ENCODE measurements at regions not wholly inside any gene's neighbourhood (a gene's known extent, or its start where the extent isn't known, plus 50 kb on each side); places are given as distances from the start of the nearest gene placed in this dataset.

GRCh38 chr7:46411236-46411635 is 490.2 kb upstream of the IGFBP3 start:
- DNase-seq (no peak), ATAC-seq (no peak)
- Histone ChIP-seq H3K27ac (no peak overlapping the region), H3K27me3 (no peaks in the 10 kb centered on the region), H3K4me3 (no peak overlapping the region), H3K4me1 (no peaks in the 10 kb centered on the region), H3K9me3 (no peaks in the 10 kb centered on the region), H3K36me3 (no peaks in the 10 kb centered on the region)
- intact Hi-C loops (cut with DNase I), result no loop called here
- TF ChIP-seq CTCF (IDR thresholded peaks at IDR 0.05), result no peak

- ATAC-seq (no peak), DNase-seq (no peak)
- intact Hi-C loops (cut with DNase I), result no loop called here
- peaks cover 0 to 3% of the 10 kb centered on the region in 2 donors for H3K9me3 ChIP-seq
- H3K36me3 ChIP-seq, result no peaks in the 10 kb centered on the region
- no peaks in the 10 kb centered on the region for H3K27me3 ChIP-seq
- H3K27ac ChIP-seq, result no peak overlapping the region
- no peaks in the 10 kb centered on the region for H3K4me1 ChIP-seq
- no peak overlapping the region for H3K4me3 ChIP-seq
- TF ChIP-seq CTCF (IDR thresholded peaks at IDR 0.05), result no peak
Measured at GRCh38 chr7:46407125-46407524, 486.1 kb upstream of the IGFBP3 start.

- DNase-seq (no peak), ATAC-seq (no peak)
- no peak overlapping the region for H3K27ac ChIP-seq
- H3K4me1 ChIP-seq, result no peaks in the 10 kb centered on the region
- peaks cover 0 to 22% of the 10 kb centered on the region in 2 donors for H3K9me3 ChIP-seq
- TF ChIP-seq CTCF (IDR thresholded peaks at IDR 0.05), result no peak
- no peak overlapping the region for H3K4me3 ChIP-seq
- no peaks in the 10 kb centered on the region for H3K36me3 ChIP-seq
- no peaks in the 10 kb centered on the region for H3K27me3 ChIP-seq
- intact Hi-C loops (cut with DNase I), result no loop called here
Measured at GRCh38 chr7:46397591-46397990, 476.5 kb upstream of the IGFBP3 start.

- no peaks in the 10 kb centered on the region for H3K4me1 ChIP-seq
- H3K27ac ChIP-seq, result no peak overlapping the region
- no peak for DNase-seq
- H3K4me3 ChIP-seq, result no peak overlapping the region
- intact Hi-C loops (cut with DNase I), result no loop called here
- peaks cover 0 to 13% of the 10 kb centered on the region in 2 donors for H3K9me3 ChIP-seq
- ATAC-seq, result no peak
- H3K36me3 ChIP-seq, result no peaks in the 10 kb centered on the region
- no peaks in the 10 kb centered on the region for H3K27me3 ChIP-seq
- no peak for TF ChIP-seq CTCF (IDR thresholded peaks at IDR 0.05)
Measured at GRCh38 chr7:46396481-46396880, 475.4 kb upstream of the IGFBP3 start.

GRCh38 chr7:46393142-46393541 is 472.1 kb upstream of the IGFBP3 start:
- Histone ChIP-seq H3K4me1 (no peaks in the 10 kb centered on the region), H3K27me3 (no peaks in the 10 kb centered on the region), H3K36me3 (no peaks in the 10 kb centered on the region), H3K27ac (no peak overlapping the region), H3K4me3 (no peak overlapping the region), H3K9me3 (no peaks in the 10 kb centered on the region)
- ATAC-seq (no peak), DNase-seq (no peak)
- intact Hi-C loops (cut with DNase I), result no loop called here
- TF ChIP-seq CTCF (IDR thresholded peaks at IDR 0.05), result no peak

Measured in left lung (tissue), 4 donors.